Testis (tissue), 2 donors: ENCODE measurements at regions not wholly inside any gene's neighbourhood (a gene's known extent, or its start where the extent isn't known, plus 50 kb on each side); places are given as distances from the start of the nearest gene placed in this dataset.

Source experiments
- POLR2A ChIP-seq: fragments of 450-650 bp; IDR thresholded peaks from one replicate; pipeline ENCODE4 v1.6.1; 2017; ENCODE audit warnings: antibody characterized with exemption, mild to moderate bottlenecking, moderate library complexity
- TF ChIP-seq, protein P1 (sequence below), 3 experiments: fragments of 450-650 bp in 2 of 3; fragments of 200-600 bp in 1 of 3; sonication (generic) in 1 of 3; IDR thresholded peaks; one replicate each; pipeline ENCODE4 v1.5.1; 2016 to 2019; ENCODE audit warnings: antibody characterized with exemption in 3 of 3, mild to moderate bottlenecking in 2 of 3, moderate library complexity in 1 of 3

DNA sequence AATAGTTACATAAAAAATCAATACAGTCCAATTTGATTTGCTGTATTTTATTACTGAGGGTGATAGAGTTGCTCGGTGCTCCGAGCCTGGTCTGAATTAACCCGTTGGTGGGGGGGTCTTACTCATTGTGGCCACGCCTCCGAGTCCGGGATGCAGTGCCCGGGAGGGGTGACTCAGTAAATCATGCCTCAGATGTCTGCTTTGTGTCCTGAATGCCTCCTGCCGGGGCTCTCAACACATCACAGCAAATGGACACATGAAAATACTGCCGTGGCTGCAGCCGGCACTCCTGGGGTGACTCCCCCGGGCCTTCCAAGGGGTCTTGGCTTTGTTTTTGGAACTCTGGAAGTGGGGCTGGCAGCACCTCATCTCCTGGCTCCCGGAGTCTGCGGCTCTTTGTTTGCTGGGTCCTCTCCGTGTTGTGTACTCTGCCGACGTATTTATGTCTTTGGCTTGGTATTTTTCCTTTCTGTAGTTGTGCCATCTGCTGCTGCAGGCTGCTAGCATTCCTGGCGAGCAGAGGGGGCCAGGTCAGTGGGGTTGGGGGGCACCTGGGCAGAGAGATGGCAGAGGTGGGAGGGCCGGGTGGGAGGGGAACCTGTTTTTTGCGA is 129.0 kb downstream of the AACS start:
- TF ChIP-seq, protein P1, sequence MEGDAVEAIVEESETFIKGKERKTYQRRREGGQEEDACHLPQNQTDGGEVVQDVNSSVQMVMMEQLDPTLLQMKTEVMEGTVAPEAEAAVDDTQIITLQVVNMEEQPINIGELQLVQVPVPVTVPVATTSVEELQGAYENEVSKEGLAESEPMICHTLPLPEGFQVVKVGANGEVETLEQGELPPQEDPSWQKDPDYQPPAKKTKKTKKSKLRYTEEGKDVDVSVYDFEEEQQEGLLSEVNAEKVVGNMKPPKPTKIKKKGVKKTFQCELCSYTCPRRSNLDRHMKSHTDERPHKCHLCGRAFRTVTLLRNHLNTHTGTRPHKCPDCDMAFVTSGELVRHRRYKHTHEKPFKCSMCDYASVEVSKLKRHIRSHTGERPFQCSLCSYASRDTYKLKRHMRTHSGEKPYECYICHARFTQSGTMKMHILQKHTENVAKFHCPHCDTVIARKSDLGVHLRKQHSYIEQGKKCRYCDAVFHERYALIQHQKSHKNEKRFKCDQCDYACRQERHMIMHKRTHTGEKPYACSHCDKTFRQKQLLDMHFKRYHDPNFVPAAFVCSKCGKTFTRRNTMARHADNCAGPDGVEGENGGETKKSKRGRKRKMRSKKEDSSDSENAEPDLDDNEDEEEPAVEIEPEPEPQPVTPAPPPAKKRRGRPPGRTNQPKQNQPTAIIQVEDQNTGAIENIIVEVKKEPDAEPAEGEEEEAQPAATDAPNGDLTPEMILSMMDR (IDR thresholded peaks at IDR 0.05), result no peak
- no peak for TF ChIP-seq POLR2A
